ENCODE measurements at regions not wholly inside any gene's neighbourhood (a gene's known extent, or its start where the extent isn't known, plus 50 kb on each side); places are given as distances from the start of the nearest gene placed in this dataset.

GRCh38 chrX:2147928-2148327 lies 352.8 kb downstream of the DHRSX start (continued):
- TF ChIP-seq NR1H2 (CRISPR knock-in tag; IDR thresholded peaks at IDR 0.05) (no peak), AR (CRISPR knock-in tag; IDR thresholded peaks at IDR 0.05) (no peak), NFATC4 (CRISPR knock-in tag; IDR thresholded peaks at IDR 0.05) (no peak)

- Mint-ChIP-seq H3K4me3 (no peak overlapping the region), H3K27ac (peak overlapping the region; percentile 55), H3K9me3 (peaks cover 51% of the 10 kb centered on the region), H3K36me3 (peaks cover 38% of the 10 kb centered on the region), H3K4me1 (peaks cover 14% of the 10 kb centered on the region), H3K27me3 (ENCODE audit: low read depth) (0 out of 2 replicates have a peak, but pooled peaks cover 3% of the 10 kb centered on the region)
- ATAC-seq (no peak), DNase-seq (ENCODE audit: low spot score) (no peak)
- CTCF ChIA-PET: no interaction called here
- TF ChIP-seq JAZF1 (CRISPR knock-in tag; IDR thresholded peaks at IDR 0.05): no peak
- no peak for TF ChIP-seq ETV6 (CRISPR knock-in tag; IDR thresholded peaks at IDR 0.05)
- TF ChIP-seq USF2 (CRISPR knock-in tag; IDR thresholded peaks at IDR 0.05): no peak
- TF ChIP-seq MAX (CRISPR knock-in tag; IDR thresholded peaks at IDR 0.05): no peak
- TF ChIP-seq GABPB1 (CRISPR knock-in tag; IDR thresholded peaks at IDR 0.05): no peak
- TF ChIP-seq AFF4 (CRISPR knock-in tag; IDR thresholded peaks at IDR 0.05; ENCODE audit: borderline replicate concordance): no peak
- no peak for TF ChIP-seq ERG (CRISPR knock-in tag; IDR thresholded peaks at IDR 0.05)
- TF ChIP-seq EMX1 (CRISPR knock-in tag; IDR thresholded peaks at IDR 0.05): no peak
- TF ChIP-seq NFE2L1 (CRISPR knock-in tag; IDR thresholded peaks at IDR 0.05): no peak
- TF ChIP-seq HMGA2 (CRISPR knock-in tag; IDR thresholded peaks at IDR 0.05): no peak
- TF ChIP-seq FOXJ3 (CRISPR knock-in tag; IDR thresholded peaks at IDR 0.05; ENCODE audit: borderline replicate concordance): no peak
- no peak for TF ChIP-seq ATF2 (CRISPR knock-in tag; IDR thresholded peaks at IDR 0.05; ENCODE audit: borderline replicate concordance, low read depth)
- TF ChIP-seq NR2C2 (CRISPR knock-in tag; IDR thresholded peaks at IDR 0.05): no peak
- no peak for TF ChIP-seq E2F5 (CRISPR knock-in tag; IDR thresholded peaks at IDR 0.05)
- POLR2A ChIA-PET: no interaction called here
Observed at GRCh38 chrX:2145692-2146367, 354.9 kb downstream of the DHRSX start.

All from WTC11 (cell line).